Heart right ventricle (tissue), 16 donors: ENCODE measurements at regions not wholly inside any gene's neighbourhood (a gene's known extent, or its start where the extent isn't known, plus 50 kb on each side); places are given as distances from the start of the nearest gene placed in this dataset.

Experiments used
- ATAC-seq, 8 donors: fragments of 200-7000 bp; cut with Tn5 transposase; one replicate each; pipeline ENCODE4 v1.9.1; 2020; ENCODE audit warnings: mild to moderate bottlenecking in 8 of 8, moderate library complexity in 8 of 8, moderate number of reproducible peaks in 1 of 8
- DNase-seq, 2 donors: peaks; one replicate each; pipeline ENCODE4 v3.0.0-alpha.2; 2020
- H3K27ac ChIP-seq, 10 donors: fragments of 200-600 bp; sonication (generic) in 2 of 10; one replicate each; pipeline versions ENCODE4 v1.5.0 to v1.8.0; 2020 to 2022; ENCODE audit warnings: mild to moderate bottlenecking in 3 of 10
- H3K27me3 ChIP-seq, 7 donors: fragments of 200-600 bp; one replicate each; pipeline ENCODE4 v1.8.0; 2021 to 2022; ENCODE audit warnings: mild to moderate bottlenecking in 2 of 7
- H3K36me3 ChIP-seq, 9 donors: fragments of 200-600 bp; sonication (generic) in 1 of 9; one replicate each; pipeline versions ENCODE4 v1.5.0 to v1.8.0; 2020 to 2022; ENCODE audit warnings: mild to moderate bottlenecking in 2 of 9
- H3K4me1 ChIP-seq, 9 donors: fragments of 200-600 bp; sonication (generic) in 1 of 9; one replicate each; pipeline versions ENCODE4 v1.5.0 to v1.8.0; 2020 to 2022; ENCODE audit warnings: mild to moderate bottlenecking in 4 of 9
- H3K4me3 ChIP-seq, 10 donors: fragments of 200-600 bp; sonication (generic) in 2 of 10; one replicate each; pipeline versions ENCODE4 v1.5.0 to v1.8.0; 2020 to 2022; ENCODE audit warnings: mild to moderate bottlenecking in 7 of 10, moderate library complexity in 2 of 10
- H3K9me3 ChIP-seq, 11 donors: fragments of 200-600 bp in 10 of 11; sonication (generic) in 2 of 11; one replicate each; pipeline versions ENCODE4 v1.5.0 to v1.8.0; 2013 to 2022; ENCODE audit warnings: mild to moderate bottlenecking in 2 of 11, control low read depth in 1 of 11, moderate library complexity in 1 of 11
- CTCF ChIP-seq, 9 donors: fragments of 200-600 bp; sonication (generic) in 2 of 9; IDR thresholded peaks; one replicate each; pipeline versions ENCODE4 v1.5.0 to v1.8.0; 2021 to 2022; ENCODE audit warnings: antibody characterized with exemption in 9 of 9, mild to moderate bottlenecking in 5 of 9, moderate library complexity in 1 of 9
- WGBS, 2 donors: extraction: QIAGEN DNeasy Blood & Tissue Kit; methylation state at CpG; one replicate each; pipeline ENCODE4 v1.1.7; 2013; ENCODE audit warnings: inconsistent platforms in 1 of 2; 5-methylcytosine and 5-hydroxymethylcytosine counted together
- intact Hi-C, 10 donors: fragments of 100-400 bp; cut with DNase I; formaldehyde crosslinking; loops; one replicate each; pipeline versions ENCODE4 v1.11.1 to v1.14.2; 2022
- donor health status: Arrhythmogenic right ventricular cardiomyopathy.
- donor health status: ischemic (EF 13 %, LVEDD 7.1; RV severe dilation, severe dysfunction).
- donor health status: healthy with polysubstance abuse.
- donor health status: DM: no; HTN: yes; CAD: no.
- donor health status: DM: no; HTN: no; CAD: no.
- donor health status: ischemic (EF 25% LVEDD 6.9; RV normal size, moderate dysfunction).
- donor health status: ischemic (EF 25% LVEDD 5.7; RV mildly dilated, moderate dysfunction).
- donor health status: healthy.
- donor health status: DM: yes; HTN: yes; CAD: no.
- donor health status: Ischemic cardiomyopathy.
- donor health status: ischemic (EF 35%, LVEDD 5.7; RV mildly dilated, moderate dysfunction).
- donor health status: nonischemic (EF 11% LVEDD 7.7; RV severe dilation, severe dysfunction).
- donor health status: DM: yes; HTN: yes; CAD: no.
- donor health status: PGD.
- donor health status: ischemic (EF 29% LVEDD 5.4; RV normal size, mild dysfunction).
- donor health status: nonischemic (EF 23%, LVEDD 6.1; RV moderate dilation, normal function).

- 59 to 67% methylated on average over 2 of the region's 2 CpGs for WGBS, 2 donors
Observed at GRCh38 chr5:35362772-35363171, 132.5 kb upstream of the PRLR start.

GRCh38 chr5:35360671-35361070, 130.4 kb upstream of the PRLR start:
- no peaks in the 10 kb centered on the region for H3K27me3 ChIP-seq
- TF ChIP-seq CTCF (IDR thresholded peaks at IDR 0.05): no peak
- H3K4me1 ChIP-seq: no peaks in the 10 kb centered on the region
- ATAC-seq (no peak), DNase-seq (no peak)
- no peaks in the 10 kb centered on the region for H3K36me3 ChIP-seq
- H3K9me3 ChIP-seq: no peaks in the 10 kb centered on the region
- intact Hi-C loops: no loop called here
- H3K27ac ChIP-seq: no peak overlapping the region
- WGBS, 2 donors: 63 to 77% methylated on average over 3 of the region's 3 CpGs
- H3K4me3 ChIP-seq: no peak overlapping the region

More at GRCh38 chr5:35362772-35363171, 132.5 kb upstream of the PRLR start:
- Histone ChIP-seq H3K4me1 (no peaks in the 10 kb centered on the region), H3K4me3 (no peak overlapping the region), H3K36me3 (no peaks in the 10 kb centered on the region), H3K27me3 (no peaks in the 10 kb centered on the region), H3K9me3 (no peaks in the 10 kb centered on the region), H3K27ac (no peak overlapping the region)
- ATAC-seq: no peak
- DNase-seq: no peak
- intact Hi-C loops: no loop called here
- no peak for TF ChIP-seq CTCF (IDR thresholded peaks at IDR 0.05)

GRCh38 chr5:35359859-35360258, 129.6 kb upstream of the PRLR start:
- Histone ChIP-seq H3K27me3 (no peaks in the 10 kb centered on the region), H3K9me3 (no peaks in the 10 kb centered on the region), H3K36me3 (no peaks in the 10 kb centered on the region), H3K4me3 (no peak overlapping the region), H3K4me1 (no peaks in the 10 kb centered on the region), H3K27ac (no peak overlapping the region)
- intact Hi-C loops: no loop called here
- no peak for DNase-seq
- no peak for ATAC-seq
- WGBS, 2 donors: 59 to 75% methylated on average over 1 of the region's 1 CpG
- TF ChIP-seq CTCF (IDR thresholded peaks at IDR 0.05): no peak

DNA sequence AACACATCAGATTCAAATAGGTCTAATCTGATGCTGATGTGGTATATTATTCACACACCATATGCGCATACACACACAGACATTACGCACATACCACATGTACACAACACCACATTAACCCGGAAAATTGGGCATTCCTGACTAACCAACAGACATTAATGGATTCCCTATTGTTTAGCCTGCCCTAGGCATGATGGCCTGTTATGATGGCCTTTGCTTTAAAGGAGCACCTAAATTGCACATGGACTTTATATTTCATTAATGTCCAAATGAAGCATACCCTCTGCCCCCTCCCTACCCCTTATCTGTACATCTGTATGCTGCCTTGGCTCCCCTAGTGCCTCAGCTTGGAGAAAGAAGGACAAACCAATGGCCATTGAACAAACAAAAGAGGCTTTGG, 127.7 kb upstream of the PRLR start:
- no peaks in the 10 kb centered on the region for H3K36me3 ChIP-seq
- no peaks in the 10 kb centered on the region for H3K27me3 ChIP-seq
- ATAC-seq (no peak), DNase-seq (no peak)
- peaks cover 0 to 11% (median 0%) of the 10 kb centered on the region in 11 donors for H3K9me3 ChIP-seq
- H3K4me1 ChIP-seq: no peaks in the 10 kb centered on the region
- no peak for TF ChIP-seq CTCF (IDR thresholded peaks at IDR 0.05)
- no peak overlapping the region for H3K27ac ChIP-seq
- 95 to 96% methylated on average over 3 of the region's 3 CpGs for WGBS, 2 donors
- intact Hi-C loops: no loop called here
- H3K4me3 ChIP-seq: no peak overlapping the region

GRCh38 chr5:35356725-35357124, 126.4 kb upstream of the PRLR start:
- Histone ChIP-seq H3K9me3 (peaks cover 0 to 24% (median 4%) of the 10 kb centered on the region in 11 donors), H3K4me3 (no peak overlapping the region), H3K4me1 (no peaks in the 10 kb centered on the region), H3K36me3 (no peaks in the 10 kb centered on the region), H3K27ac (no peak overlapping the region), H3K27me3 (no peaks in the 10 kb centered on the region)
- DNase-seq: no peak
- ATAC-seq: no peak
- no peak for TF ChIP-seq CTCF (IDR thresholded peaks at IDR 0.05)
- intact Hi-C loops: no loop called here
- 86 to 87% methylated on average over 4 of the region's 4 CpGs for WGBS, 2 donors
